Smooth muscle cell (in vitro differentiated cells): ENCODE measurements at regions not wholly inside any gene's neighbourhood (a gene's known extent, or its start where the extent isn't known, plus 50 kb on each side); places are given as distances from the start of the nearest gene placed in this dataset.

Experiments
- DNase-seq: peaks from one replicate; lab custom pipeline; 2025; ENCODE audit not compliant: unreplicated experiment; lab: John Stamatoyannopoulos, UW
- H2AFZ ChIP-seq: fragments of 200-600 bp; sonication (generic); 2 replicates; pipeline ENCODE4 v1.6.0; 2016; ENCODE audit warnings: antibody characterized with exemption, low read depth, mild to moderate bottlenecking
- H3F3A ChIP-seq: fragments of 200-600 bp; sonication (generic); 2 replicates; pipeline ENCODE4 v1.6.0; 2017; ENCODE audit warnings: antibody characterized with exemption, low read depth
- H3K27ac ChIP-seq: fragments of 200-600 bp; sonication (generic); 2 replicates; pipeline ENCODE4 v1.5.1; 2016; ENCODE audit warnings: low read depth, mild to moderate bottlenecking
- H3K27me3 ChIP-seq: fragments of 200-600 bp; sonication (generic); 2 replicates; pipeline ENCODE4 v1.6.1; 2016; ENCODE audit warnings: low read depth, mild to moderate bottlenecking
- H3K36me3 ChIP-seq: fragments of 200-600 bp; sonication (generic); 2 replicates; pipeline ENCODE4 v1.5.1; 2016; ENCODE audit warnings: low read depth
- H3K4me1 ChIP-seq: fragments of 200-600 bp; sonication (generic); 2 replicates; pipeline ENCODE4 v1.5.1; 2016; ENCODE audit warnings: low read depth
- H3K4me2 ChIP-seq: fragments of 200-600 bp; sonication (generic); 2 replicates; pipeline ENCODE4 v1.6.0; 2016; ENCODE audit warnings: mild to moderate bottlenecking
- H3K4me3 ChIP-seq: fragments of 200-600 bp; sonication (generic); 2 replicates; pipeline ENCODE4 v1.5.1; 2016; ENCODE audit warnings: mild to moderate bottlenecking
- H3K79me2 ChIP-seq: fragments of 200-600 bp; sonication (generic); 2 replicates; pipeline ENCODE4 v1.6.0; 2016; ENCODE audit warnings: low read depth, mild to moderate bottlenecking
- H3K9ac ChIP-seq: fragments of 200-600 bp; sonication (generic); 2 replicates; pipeline ENCODE4 v1.6.0; 2016; ENCODE audit warnings: low read depth
- H3K9me3 ChIP-seq: fragments of 200-600 bp; sonication (generic); replicated peaks from 2 replicates; pipeline ENCODE4 v1.5.1; 2016; ENCODE audit warnings: low read depth
- H4K20me1 ChIP-seq: fragments of 200-600 bp; sonication (generic); 2 replicates; pipeline ENCODE4 v1.6.0; 2016; ENCODE audit warnings: low read depth
- WGBS: methylation state at CpG from one replicate; pipeline ENCODE4 v1.1.7; 2016; ENCODE audit warnings: low lambda C conversion rate; 5-methylcytosine and 5-hydroxymethylcytosine counted together
- TF ChIP-seq, protein P1 (sequence below): fragments of 200-600 bp; sonication (generic); IDR thresholded peaks from 2 replicates; pipeline ENCODE4 v1.5.1; 2017; ENCODE audit warnings: borderline replicate concordance, mild to moderate bottlenecking, antibody characterized with exemption; ENCODE audit not compliant: insufficient read depth, poor library complexity, severe bottlenecking

DNA sequence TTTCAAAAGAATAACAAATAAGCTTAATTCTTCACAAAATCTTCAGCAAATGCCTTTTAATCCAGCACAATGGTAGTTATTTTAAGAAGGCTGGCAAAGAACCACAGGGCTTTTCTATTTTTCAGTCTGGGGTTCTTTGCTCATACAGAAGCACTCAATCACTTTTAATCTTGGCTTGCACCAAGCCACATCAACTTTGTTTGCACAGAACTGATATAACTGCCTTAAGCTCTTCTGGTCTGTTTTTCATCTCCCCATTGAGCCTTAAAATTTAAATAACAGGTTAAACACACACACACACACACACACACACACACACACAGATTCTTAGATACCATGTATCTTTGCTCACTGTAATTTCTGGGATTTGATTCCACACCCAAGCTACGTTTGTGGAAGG, 377.0 kb downstream of the GATA3 start:
- Histone ChIP-seq H3K4me2 (no peak overlapping the region), H3K9me3 (no peaks in the 10 kb centered on the region), H3F3A (no peaks in the 10 kb centered on the region), H3K9ac (no peak overlapping the region), H3K27me3 (peaks cover 15% of the 10 kb centered on the region), H3K27ac (no peak overlapping the region), H3K4me3 (no peak overlapping the region), H2AFZ (no peak overlapping the region), H3K4me1 (no peaks in the 10 kb centered on the region), H3K79me2 (no peaks in the 10 kb centered on the region), H3K36me3 (no peaks in the 10 kb centered on the region), H4K20me1 (no peaks in the 10 kb centered on the region)
- TF ChIP-seq, protein P1, sequence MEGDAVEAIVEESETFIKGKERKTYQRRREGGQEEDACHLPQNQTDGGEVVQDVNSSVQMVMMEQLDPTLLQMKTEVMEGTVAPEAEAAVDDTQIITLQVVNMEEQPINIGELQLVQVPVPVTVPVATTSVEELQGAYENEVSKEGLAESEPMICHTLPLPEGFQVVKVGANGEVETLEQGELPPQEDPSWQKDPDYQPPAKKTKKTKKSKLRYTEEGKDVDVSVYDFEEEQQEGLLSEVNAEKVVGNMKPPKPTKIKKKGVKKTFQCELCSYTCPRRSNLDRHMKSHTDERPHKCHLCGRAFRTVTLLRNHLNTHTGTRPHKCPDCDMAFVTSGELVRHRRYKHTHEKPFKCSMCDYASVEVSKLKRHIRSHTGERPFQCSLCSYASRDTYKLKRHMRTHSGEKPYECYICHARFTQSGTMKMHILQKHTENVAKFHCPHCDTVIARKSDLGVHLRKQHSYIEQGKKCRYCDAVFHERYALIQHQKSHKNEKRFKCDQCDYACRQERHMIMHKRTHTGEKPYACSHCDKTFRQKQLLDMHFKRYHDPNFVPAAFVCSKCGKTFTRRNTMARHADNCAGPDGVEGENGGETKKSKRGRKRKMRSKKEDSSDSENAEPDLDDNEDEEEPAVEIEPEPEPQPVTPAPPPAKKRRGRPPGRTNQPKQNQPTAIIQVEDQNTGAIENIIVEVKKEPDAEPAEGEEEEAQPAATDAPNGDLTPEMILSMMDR = no peak
- 81% methylated on average over 1 of the region's 1 CpG for WGBS
- DNase-seq = no peak

DNA sequence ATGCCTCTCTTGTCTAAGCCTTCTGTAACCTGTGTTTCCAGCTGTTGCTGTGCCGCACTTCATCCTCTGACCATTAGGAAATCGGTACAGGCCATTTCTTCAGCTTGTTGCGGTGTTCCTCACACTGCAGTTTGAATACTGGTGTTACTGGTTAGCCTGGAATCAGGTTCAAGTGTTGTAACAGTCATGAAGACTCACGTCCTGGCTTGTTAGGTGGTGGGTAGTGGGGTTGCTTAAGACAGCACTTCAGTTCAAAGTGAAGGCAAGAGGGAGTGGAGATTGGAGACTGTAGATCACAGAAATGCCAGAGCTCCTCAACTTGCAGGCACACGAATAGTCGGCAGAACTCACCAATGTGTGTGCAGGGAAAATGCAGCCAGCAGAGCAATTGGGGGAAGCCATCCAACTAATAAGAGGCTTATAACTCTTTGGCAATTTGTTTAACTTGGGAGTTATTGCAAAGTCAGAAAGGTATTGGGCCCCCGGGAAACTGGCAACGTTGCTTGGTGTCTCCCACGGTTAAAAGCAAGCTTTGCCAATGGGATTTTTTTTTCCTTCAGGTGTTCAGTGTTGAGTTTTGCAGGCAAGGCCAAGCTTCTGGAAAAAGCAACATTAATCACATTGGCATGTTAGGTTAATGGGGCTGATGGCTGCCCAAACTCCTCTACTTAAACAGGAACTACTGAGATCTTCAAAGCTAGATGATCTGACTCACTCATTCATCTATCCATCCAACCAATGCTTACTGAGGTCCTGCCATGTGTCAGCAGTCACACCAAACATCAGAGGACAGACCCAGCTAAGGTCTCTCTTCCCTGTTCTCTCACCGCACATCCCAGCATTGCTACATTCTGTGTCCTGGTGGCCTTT, 380.9 kb downstream of the GATA3 start:
- peaks cover 5% of the 10 kb centered on the region for H3K27me3 ChIP-seq
- no peak overlapping the region for H3K9ac ChIP-seq
- TF ChIP-seq, protein P1 = no peak
- no peak overlapping the region for H3K4me2 ChIP-seq
- no peaks in the 10 kb centered on the region for H3K36me3 ChIP-seq
- H3K79me2 ChIP-seq = no peaks in the 10 kb centered on the region
- no peaks in the 10 kb centered on the region for H3F3A ChIP-seq
- no peak overlapping the region for H3K4me3 ChIP-seq
- no peaks in the 10 kb centered on the region for H3K9me3 ChIP-seq
- 66% methylated on average over 10 of the region's 10 CpGs for WGBS
- H3K27ac ChIP-seq = no peak overlapping the region
- no peaks in the 10 kb centered on the region for H4K20me1 ChIP-seq
- no peak overlapping the region for H2AFZ ChIP-seq
- no peaks in the 10 kb centered on the region for H3K4me1 ChIP-seq
- DNase-seq = no peak

DNA sequence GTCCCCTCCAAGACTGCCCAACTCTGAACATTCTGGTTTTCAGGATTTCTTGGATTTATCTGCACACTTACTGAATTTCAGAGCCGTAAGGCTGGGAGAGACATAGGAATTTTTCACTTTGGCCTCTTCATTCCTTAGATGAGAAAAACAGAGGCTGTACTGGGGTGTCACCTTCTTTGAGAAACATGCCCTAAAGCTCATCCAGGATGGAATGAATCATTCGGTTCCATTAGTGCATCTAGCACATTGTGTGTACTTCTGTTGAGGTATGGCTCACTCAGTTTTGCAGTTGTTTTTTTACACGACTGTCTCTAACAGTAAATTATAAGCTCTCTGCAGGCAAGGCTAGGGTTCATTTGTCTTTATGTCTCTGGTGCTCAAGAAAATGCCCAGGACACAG, 383.4 kb downstream of the GATA3 start:
- H3K27ac ChIP-seq = no peak overlapping the region
- 82% methylated on average over 3 of the region's 3 CpGs for WGBS
- DNase-seq = no peak

More for the DNA sequence above, 383.4 kb downstream of the GATA3 start:
- H4K20me1 ChIP-seq = no peaks in the 10 kb centered on the region
- TF ChIP-seq, protein P1 = no peak
- no peak overlapping the region for H3K4me2 ChIP-seq
- no peak overlapping the region for H3K4me3 ChIP-seq
- no peaks in the 10 kb centered on the region for H3K36me3 ChIP-seq
- H3F3A ChIP-seq = no peaks in the 10 kb centered on the region
- H3K9ac ChIP-seq = no peak overlapping the region
- H3K27me3 ChIP-seq = peaks cover 24% of the 10 kb centered on the region
- no peaks in the 10 kb centered on the region for H3K9me3 ChIP-seq
- H3K79me2 ChIP-seq = no peaks in the 10 kb centered on the region
- no peak overlapping the region for H2AFZ ChIP-seq
- H3K4me1 ChIP-seq = no peaks in the 10 kb centered on the region
